HUES6 (cell line): ENCODE measurements at regions not wholly inside any gene's neighbourhood (a gene's known extent, or its start where the extent isn't known, plus 50 kb on each side); places are given as distances from the start of the nearest gene placed in this dataset.

Experiments
- H3K27ac ChIP-seq: 2 replicates; pipeline ENCODE4 v1.7.0; 2013; ENCODE audit warnings: low read depth, mild to moderate bottlenecking, low read length, inconsistent platforms
- H3K27me3 ChIP-seq: 2 replicates; pipeline ENCODE4 v1.6.1; 2013; ENCODE audit warnings: low read length; ENCODE audit not compliant: control insufficient read depth, insufficient read depth
- H3K36me3 ChIP-seq: 2 replicates; pipeline ENCODE4 v1.6.1; 2013; ENCODE audit warnings: low read length; ENCODE audit not compliant: control insufficient read depth, insufficient read depth
- H3K4me1 ChIP-seq: 2 replicates; pipeline ENCODE4 v1.6.1; 2013; ENCODE audit warnings: low read length; ENCODE audit not compliant: control insufficient read depth, insufficient read depth
- H3K4me3 ChIP-seq: 2 replicates; pipeline ENCODE4 v1.5.1; 2013; ENCODE audit warnings: low read depth, low read length
- H3K9ac ChIP-seq: one replicate; pipeline ENCODE4 v1.6.1; 2013; ENCODE audit warnings: mild to moderate bottlenecking, low read length
- H3K9me3 ChIP-seq: 2 replicates; pipeline ENCODE4 v1.6.1; 2013; ENCODE audit warnings: low read depth, low read length; ENCODE audit not compliant: control insufficient read depth, insufficient read depth

DNA sequence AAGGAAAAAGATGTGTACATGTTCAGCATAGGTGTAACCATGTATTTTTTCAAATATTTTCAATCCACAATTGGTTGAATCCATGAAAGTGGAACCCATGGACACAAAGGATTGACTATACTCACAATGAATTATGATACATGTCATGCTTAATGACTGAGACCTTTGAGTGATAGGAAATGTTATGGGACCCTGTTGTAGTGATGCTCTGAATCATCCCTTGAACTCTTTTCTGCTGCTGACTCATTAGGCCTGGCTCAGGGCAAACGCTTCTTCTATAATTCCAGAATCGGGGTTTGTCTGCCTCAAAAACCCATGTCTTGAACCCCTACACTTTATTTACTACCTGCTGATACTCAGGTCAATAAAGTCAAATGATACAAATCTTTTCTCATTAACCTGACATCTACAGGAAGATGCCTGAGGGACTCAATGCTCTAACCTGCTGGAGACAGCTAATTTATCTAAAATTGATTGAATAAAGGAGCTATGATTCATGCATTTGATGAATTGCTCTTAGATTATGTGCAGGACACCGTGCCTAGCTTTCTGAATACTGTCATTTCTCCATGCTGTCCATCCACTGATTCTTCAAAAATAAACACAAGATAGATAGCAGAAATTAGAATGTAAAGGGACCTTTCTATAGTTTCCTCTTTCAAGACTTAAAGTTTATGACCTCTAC is 260.1 kb downstream of the PRELID2 start:
- Histone ChIP-seq H3K36me3 (no peaks in the 10 kb centered on the region), H3K27ac (no peak overlapping the region), H3K9me3 (no peaks in the 10 kb centered on the region), H3K4me1 (no peaks in the 10 kb centered on the region), H3K27me3 (no peaks in the 10 kb centered on the region), H3K9ac (no peak overlapping the region), H3K4me3 (no peak overlapping the region)

DNA sequence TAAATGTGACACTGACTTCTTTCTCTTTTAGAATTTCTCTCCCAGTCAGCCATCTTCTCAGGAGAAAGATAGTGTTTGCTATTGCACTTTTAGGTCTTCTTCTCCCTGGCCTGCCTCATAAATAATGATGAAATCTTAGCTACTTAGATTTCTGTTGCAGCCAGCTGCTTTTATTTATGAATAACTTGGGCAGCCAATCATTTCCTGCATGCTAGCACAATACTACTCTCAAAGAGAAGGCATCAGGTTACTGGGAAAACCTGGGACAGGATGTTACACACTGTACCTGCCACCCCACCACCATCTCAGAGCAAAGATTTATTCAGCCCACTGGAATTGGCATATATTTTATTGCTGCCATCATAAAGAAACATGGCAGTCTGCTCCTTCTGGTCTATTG is 266.6 kb downstream of the PRELID2 start:
- Histone ChIP-seq H3K4me3 (no peak overlapping the region), H3K27me3 (no peaks in the 10 kb centered on the region), H3K4me1 (no peaks in the 10 kb centered on the region), H3K27ac (no peak overlapping the region), H3K9me3 (no peaks in the 10 kb centered on the region), H3K36me3 (no peaks in the 10 kb centered on the region), H3K9ac (no peak overlapping the region)

DNA sequence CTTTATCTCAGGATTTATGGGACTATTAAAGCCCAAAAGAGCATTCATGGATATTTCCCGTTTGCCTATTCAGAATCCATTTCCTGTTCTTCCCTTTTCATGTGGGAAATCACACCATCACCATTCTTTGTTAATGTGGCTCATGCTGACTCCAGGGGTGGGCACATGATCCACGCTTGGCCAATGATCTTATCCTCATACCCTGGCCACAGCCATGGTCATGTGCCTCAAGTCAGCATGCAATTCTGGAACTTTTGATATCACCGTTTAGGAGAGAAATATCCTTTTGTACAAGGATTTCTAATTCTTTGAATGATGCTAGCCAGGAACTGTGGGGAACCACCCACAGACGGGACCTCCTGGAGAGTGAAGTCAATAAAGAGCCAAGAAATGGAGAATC is 272.2 kb downstream of the PRELID2 start:
- no peaks in the 10 kb centered on the region for H3K9me3 ChIP-seq
- no peak overlapping the region for H3K27ac ChIP-seq
- H3K4me3 ChIP-seq, result no peak overlapping the region

DNA sequence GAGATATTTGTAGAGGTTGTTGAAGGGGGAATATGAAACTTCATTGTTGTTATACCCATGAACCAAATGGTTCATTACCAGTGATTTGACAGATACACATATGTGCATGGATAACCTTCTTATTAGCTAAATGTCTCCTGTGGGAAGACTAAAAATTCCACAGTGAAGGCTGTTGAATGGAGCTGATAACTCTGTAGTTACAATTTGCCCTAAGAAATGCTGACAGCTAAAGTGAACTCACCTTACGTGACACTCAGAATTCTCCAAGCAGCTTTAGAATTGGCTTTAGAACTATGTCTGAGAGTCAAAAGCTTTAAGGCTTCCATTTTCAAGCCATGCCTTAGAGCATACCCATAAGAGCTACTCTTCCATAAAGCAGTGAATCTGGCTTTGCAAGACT is 276.9 kb downstream of the PRELID2 start:
- no peaks in the 10 kb centered on the region for H3K9me3 ChIP-seq
- no peak overlapping the region for H3K27ac ChIP-seq
- H3K36me3 ChIP-seq, result no peaks in the 10 kb centered on the region
- H3K4me1 ChIP-seq, result no peaks in the 10 kb centered on the region
- no peak overlapping the region for H3K9ac ChIP-seq
- no peak overlapping the region for H3K4me3 ChIP-seq
- no peaks in the 10 kb centered on the region for H3K27me3 ChIP-seq

More for the DNA sequence above, 272.2 kb downstream of the PRELID2 start:
- no peaks in the 10 kb centered on the region for H3K4me1 ChIP-seq
- no peak overlapping the region for H3K9ac ChIP-seq
- no peaks in the 10 kb centered on the region for H3K36me3 ChIP-seq
- no peaks in the 10 kb centered on the region for H3K27me3 ChIP-seq

DNA sequence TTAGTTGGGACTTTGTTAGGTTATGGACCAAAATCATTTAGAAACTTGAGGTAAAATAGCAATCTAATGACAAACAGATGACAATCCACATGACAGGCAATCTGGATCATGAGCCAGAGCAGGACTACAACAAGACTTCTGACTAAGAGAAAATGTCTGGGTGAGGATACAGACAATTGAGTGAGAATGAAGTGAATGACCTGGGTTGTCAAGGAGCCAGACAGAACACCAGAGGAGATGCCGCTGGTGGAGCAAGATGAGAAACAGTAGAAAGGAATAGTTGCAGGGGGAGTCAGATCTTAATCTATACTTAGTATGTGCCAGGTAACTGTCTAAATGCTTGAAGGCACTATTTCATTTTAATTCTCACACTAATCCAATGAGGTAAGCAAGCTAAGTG is 277.8 kb downstream of the PRELID2 start:
- no peaks in the 10 kb centered on the region for H3K27me3 ChIP-seq
- no peaks in the 10 kb centered on the region for H3K36me3 ChIP-seq
- no peaks in the 10 kb centered on the region for H3K9me3 ChIP-seq
- no peaks in the 10 kb centered on the region for H3K4me1 ChIP-seq
- no peak overlapping the region for H3K27ac ChIP-seq
- H3K9ac ChIP-seq, result no peak overlapping the region
- H3K4me3 ChIP-seq, result no peak overlapping the region

DNA sequence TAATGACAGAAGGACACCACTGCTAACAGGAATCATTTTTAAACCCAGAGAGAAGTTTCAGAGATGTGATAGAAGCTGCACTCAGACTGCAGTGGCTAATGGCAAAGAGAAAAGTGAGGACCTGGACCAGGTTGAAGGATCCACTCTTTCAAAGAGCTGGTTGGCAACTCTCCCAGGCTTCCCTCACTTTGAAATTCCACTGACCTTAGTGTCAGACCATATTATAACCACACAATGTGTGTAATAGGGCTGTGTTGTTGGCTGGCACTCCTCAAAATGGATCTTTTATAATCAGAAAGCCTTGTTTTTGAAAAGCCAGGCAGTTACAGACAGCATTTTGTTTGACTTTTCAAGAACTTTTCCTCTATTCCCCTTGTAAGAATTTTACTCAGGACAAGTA is 280.7 kb downstream of the PRELID2 start:
- no peak overlapping the region for H3K27ac ChIP-seq
- H3K9ac ChIP-seq, result no peak overlapping the region
- no peaks in the 10 kb centered on the region for H3K9me3 ChIP-seq
- H3K27me3 ChIP-seq, result no peaks in the 10 kb centered on the region
- H3K4me3 ChIP-seq, result no peak overlapping the region
- H3K4me1 ChIP-seq, result no peaks in the 10 kb centered on the region
- no peaks in the 10 kb centered on the region for H3K36me3 ChIP-seq

DNA sequence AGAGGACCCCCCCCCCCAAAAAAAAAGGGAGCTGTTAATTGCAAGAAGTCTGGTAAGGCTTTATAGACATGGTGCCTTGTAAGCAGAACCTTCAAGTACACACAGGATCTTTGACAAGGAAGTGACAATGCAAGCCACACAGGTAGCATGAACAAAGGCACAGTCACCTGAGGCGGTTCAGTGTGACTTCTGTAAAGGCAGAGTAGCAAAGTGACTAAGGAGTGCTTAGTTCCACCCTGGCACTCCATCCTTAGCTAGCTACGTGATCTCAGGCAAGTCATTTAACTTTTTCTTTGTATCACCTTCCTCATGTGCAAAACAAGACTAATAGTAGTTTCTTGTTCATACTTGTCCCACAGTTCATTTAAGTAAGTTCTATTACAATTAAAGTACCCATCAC is 282.0 kb downstream of the PRELID2 start:
- Histone ChIP-seq H3K36me3 (no peaks in the 10 kb centered on the region), H3K9me3 (no peaks in the 10 kb centered on the region), H3K4me3 (no peak overlapping the region), H3K27ac (no peak overlapping the region), H3K4me1 (no peaks in the 10 kb centered on the region), H3K27me3 (no peaks in the 10 kb centered on the region), H3K9ac (no peak overlapping the region)

DNA sequence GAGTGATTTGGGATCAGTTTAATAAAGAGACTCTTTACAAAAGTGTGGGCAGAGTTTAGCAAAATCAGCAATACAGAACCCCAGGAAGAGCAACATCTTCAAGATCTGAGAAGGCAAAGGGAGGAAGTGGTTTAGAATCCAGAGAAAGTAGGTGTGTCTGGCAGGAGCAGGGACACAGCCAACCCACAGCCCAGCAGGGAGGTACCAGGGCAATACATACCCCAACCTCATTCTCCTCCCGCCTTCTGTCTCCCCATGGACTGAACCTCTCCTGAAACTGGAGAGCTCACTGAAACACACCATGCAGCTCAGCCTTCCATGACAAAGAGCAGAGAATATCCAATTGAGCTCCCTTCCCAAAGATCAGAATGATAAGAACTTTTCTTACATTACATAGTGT is 283.4 kb downstream of the PRELID2 start:
- Histone ChIP-seq H3K4me1 (no peaks in the 10 kb centered on the region), H3K36me3 (no peaks in the 10 kb centered on the region), H3K9me3 (no peaks in the 10 kb centered on the region), H3K27ac (no peak overlapping the region), H3K27me3 (no peaks in the 10 kb centered on the region), H3K4me3 (no peak overlapping the region), H3K9ac (no peak overlapping the region)

DNA sequence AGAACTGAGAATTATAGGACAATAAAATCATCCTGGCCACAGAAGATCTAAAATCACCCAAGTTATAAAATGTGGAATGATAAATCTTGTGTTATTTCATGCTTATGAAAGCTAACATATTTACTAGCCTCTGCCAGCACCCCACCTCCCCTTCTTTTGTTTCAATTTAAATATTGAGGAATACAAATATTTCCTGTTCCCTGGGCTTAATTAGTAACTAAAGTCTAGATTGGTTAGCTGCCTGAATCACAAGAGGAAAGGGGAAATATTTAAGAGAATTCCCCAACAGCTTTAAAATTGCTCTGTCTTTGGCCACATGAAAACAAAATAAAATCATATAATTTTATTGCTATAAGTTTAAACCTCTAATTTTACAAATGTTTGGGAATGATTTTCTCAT is 287.0 kb downstream of the PRELID2 start:
- Histone ChIP-seq H3K9me3 (no peaks in the 10 kb centered on the region), H3K36me3 (no peaks in the 10 kb centered on the region), H3K27me3 (no peaks in the 10 kb centered on the region), H3K4me1 (no peaks in the 10 kb centered on the region), H3K4me3 (no peak overlapping the region), H3K27ac (no peak overlapping the region), H3K9ac (no peak overlapping the region)

DNA sequence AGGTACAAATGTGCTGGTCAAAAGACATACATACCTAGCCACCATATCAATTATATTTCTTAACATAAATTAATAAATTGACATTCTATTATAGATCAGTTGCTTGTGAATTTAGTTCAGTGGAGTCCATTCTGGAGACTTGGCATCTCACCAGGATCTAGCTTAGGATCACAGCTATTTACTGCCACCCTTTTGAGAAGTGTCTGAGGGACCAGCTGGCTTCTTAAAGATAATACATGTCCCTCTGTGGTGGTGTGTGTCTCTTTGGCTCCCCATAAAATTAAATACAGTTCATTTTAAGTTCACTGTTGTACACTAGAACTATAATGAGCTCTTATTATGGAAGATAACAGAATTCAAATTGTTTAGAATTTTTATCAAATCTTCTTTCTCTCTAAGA is 290.7 kb downstream of the PRELID2 start:
- Histone ChIP-seq H3K27me3 (no peaks in the 10 kb centered on the region), H3K4me3 (no peak overlapping the region), H3K36me3 (no peaks in the 10 kb centered on the region), H3K9ac (no peak overlapping the region), H3K4me1 (no peaks in the 10 kb centered on the region), H3K27ac (no peak overlapping the region), H3K9me3 (no peaks in the 10 kb centered on the region)

DNA sequence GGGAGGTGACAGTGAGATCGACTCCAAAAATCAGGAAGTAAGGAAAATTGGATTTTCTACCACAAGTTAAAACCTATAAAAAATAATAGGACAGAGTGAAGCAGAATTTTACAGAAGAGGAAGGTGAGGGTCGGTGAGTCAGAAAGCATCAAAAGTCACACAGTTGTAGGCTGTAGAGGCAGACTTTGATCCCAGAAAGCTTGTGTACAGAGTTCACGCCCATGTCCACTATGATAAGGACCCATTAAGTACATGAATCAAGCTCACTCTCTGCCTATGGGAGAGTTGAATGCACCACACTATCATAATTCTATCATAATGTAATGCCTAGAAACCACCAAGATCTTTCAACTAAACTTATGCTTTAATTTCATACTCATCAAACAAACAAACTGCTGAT is 291.2 kb downstream of the PRELID2 start:
- Histone ChIP-seq H3K9me3 (no peaks in the 10 kb centered on the region), H3K27me3 (no peaks in the 10 kb centered on the region), H3K9ac (no peak overlapping the region), H3K4me1 (no peaks in the 10 kb centered on the region), H3K27ac (no peak overlapping the region), H3K4me3 (no peak overlapping the region), H3K36me3 (no peaks in the 10 kb centered on the region)

DNA sequence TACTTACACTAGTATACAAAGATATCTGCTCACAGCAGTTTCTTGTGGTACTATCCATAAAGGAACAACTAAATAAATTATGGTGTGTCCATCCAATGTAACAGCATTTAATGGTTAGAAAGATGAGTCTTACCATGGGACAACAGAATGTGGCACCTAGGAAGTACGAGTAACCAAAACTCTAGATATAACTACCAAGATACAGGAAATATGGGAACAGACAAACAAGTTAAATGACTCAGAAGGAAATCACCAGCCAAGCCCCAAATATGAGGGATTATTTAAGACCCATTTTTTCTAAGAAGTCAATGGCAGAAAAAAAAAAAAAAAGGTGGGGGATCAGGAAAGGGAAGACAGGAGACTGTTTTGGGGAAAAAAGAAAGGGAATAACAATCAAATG is 294.8 kb downstream of the PRELID2 start:
- H3K4me1 ChIP-seq, result no peaks in the 10 kb centered on the region
- H3K4me3 ChIP-seq, result no peak overlapping the region
- no peaks in the 10 kb centered on the region for H3K27me3 ChIP-seq
- no peaks in the 10 kb centered on the region; the same call in 1 of the 2 replicates for H3K9me3 ChIP-seq
- H3K9ac ChIP-seq, result no peak overlapping the region
- H3K27ac ChIP-seq, result no peak overlapping the region
- H3K36me3 ChIP-seq, result no peaks in the 10 kb centered on the region
